Uterus (tissue), 2 donors: ENCODE measurements at regions not wholly inside any gene's neighbourhood (a gene's known extent, or its start where the extent isn't known, plus 50 kb on each side); places are given as distances from the start of the nearest gene placed in this dataset.

ENCODE experiments used
- POLR2A ChIP-seq, 2 donors: fragments of 450-650 bp; IDR thresholded peaks; one replicate each; pipeline ENCODE4 v1.6.1; 2016; ENCODE audit warnings: antibody characterized with exemption in 2 of 2, mild to moderate bottlenecking in 1 of 2, moderate library complexity in 1 of 2
- TF ChIP-seq, protein P1 (sequence below), 4 experiments: fragments of 200-600 bp in 2 of 4; fragments of 450-650 bp in 2 of 4; sonication (generic) in 2 of 4; IDR thresholded peaks; one replicate each; pipeline ENCODE4 v1.5.1; 2016 to 2019; ENCODE audit warnings: antibody characterized with exemption in 4 of 4, mild to moderate bottlenecking in 2 of 4, moderate library complexity in 1 of 4

DNA sequence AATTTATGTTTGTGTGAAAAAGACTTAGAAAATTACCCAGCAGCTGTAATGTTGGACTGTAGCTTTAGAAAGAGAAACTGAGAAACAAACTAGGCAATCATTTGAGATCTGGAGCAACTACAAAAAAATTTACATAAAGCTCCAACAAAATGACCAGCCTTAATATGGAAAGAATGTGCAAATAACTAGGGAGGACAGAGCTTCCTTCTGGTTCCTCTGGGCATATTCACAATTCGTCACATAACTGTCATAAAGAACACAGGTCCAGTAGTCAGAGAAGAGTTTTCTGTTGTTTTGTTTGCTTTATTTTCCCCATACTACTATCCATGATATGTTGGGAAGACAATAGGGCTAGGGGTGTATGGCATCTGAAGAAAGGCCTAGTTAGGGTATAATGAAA lies 416.8 kb upstream of the DSEL start:
- TF ChIP-seq, protein P1, sequence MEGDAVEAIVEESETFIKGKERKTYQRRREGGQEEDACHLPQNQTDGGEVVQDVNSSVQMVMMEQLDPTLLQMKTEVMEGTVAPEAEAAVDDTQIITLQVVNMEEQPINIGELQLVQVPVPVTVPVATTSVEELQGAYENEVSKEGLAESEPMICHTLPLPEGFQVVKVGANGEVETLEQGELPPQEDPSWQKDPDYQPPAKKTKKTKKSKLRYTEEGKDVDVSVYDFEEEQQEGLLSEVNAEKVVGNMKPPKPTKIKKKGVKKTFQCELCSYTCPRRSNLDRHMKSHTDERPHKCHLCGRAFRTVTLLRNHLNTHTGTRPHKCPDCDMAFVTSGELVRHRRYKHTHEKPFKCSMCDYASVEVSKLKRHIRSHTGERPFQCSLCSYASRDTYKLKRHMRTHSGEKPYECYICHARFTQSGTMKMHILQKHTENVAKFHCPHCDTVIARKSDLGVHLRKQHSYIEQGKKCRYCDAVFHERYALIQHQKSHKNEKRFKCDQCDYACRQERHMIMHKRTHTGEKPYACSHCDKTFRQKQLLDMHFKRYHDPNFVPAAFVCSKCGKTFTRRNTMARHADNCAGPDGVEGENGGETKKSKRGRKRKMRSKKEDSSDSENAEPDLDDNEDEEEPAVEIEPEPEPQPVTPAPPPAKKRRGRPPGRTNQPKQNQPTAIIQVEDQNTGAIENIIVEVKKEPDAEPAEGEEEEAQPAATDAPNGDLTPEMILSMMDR (IDR thresholded peaks at IDR 0.05) = no peak
- no peak for TF ChIP-seq POLR2A (IDR thresholded peaks at IDR 0.05)
